PFSK-1 (cell line): ENCODE measurements at regions not wholly inside any gene's neighbourhood (a gene's known extent, or its start where the extent isn't known, plus 50 kb on each side); places are given as distances from the start of the nearest gene placed in this dataset.

Experiments used
- FOXP2 ChIP-seq: optimal IDR thresholded peaks from 2 replicates; pipeline ENCODE3; 2011; ENCODE audit warnings: borderline replicate concordance, control low read depth, inconsistent platforms; ENCODE audit not compliant: insufficient read depth; ENCODE audit errors: extremely low read length, extremely low read depth
- POLR2AphosphoS5 ChIP-seq: IDR thresholded peaks from 2 replicates; pipeline ENCODE4 v1.6.1; 2012; ENCODE audit warnings: low read depth, mild to moderate bottlenecking, control low read depth, low read length, moderate library complexity
- TF ChIP-seq, protein P1 (sequence below), 2 experiments: IDR thresholded peaks; 2 replicates each; pipeline versions ENCODE4 v1.6.1 to v1.8.0; 2011 to 2012; ENCODE audit warnings: low read depth in 2 of 2, low read length in 2 of 2, control low read depth in 1 of 2, inconsistent platforms in 1 of 2, mild to moderate bottlenecking in 1 of 2, moderate library complexity in 1 of 2; ENCODE audit not compliant: insufficient read depth in 1 of 2

DNA sequence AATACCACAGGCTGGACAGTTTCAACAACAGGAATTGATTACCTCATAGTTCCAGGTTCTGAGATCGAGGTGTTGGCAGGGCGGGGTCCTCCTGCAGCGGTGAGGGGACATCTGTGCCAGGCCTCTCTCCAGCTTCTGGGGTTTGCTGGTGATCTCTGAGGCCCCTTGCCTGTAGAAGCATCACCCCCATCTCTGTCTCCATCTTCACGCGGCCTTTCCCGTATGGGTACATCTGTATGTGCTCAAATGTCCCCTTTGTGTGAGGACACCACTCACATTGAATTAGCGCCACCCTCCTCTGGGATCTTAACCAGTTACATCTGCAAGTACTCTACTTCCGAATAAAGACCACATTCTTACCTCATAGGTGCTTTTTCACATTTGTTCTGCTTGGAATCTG is 1029.9 kb downstream of the BRD1 start:
- TF ChIP-seq FOXP2 (no peak), POLR2AphosphoS5 (no peak)
- TF ChIP-seq, protein P1, sequence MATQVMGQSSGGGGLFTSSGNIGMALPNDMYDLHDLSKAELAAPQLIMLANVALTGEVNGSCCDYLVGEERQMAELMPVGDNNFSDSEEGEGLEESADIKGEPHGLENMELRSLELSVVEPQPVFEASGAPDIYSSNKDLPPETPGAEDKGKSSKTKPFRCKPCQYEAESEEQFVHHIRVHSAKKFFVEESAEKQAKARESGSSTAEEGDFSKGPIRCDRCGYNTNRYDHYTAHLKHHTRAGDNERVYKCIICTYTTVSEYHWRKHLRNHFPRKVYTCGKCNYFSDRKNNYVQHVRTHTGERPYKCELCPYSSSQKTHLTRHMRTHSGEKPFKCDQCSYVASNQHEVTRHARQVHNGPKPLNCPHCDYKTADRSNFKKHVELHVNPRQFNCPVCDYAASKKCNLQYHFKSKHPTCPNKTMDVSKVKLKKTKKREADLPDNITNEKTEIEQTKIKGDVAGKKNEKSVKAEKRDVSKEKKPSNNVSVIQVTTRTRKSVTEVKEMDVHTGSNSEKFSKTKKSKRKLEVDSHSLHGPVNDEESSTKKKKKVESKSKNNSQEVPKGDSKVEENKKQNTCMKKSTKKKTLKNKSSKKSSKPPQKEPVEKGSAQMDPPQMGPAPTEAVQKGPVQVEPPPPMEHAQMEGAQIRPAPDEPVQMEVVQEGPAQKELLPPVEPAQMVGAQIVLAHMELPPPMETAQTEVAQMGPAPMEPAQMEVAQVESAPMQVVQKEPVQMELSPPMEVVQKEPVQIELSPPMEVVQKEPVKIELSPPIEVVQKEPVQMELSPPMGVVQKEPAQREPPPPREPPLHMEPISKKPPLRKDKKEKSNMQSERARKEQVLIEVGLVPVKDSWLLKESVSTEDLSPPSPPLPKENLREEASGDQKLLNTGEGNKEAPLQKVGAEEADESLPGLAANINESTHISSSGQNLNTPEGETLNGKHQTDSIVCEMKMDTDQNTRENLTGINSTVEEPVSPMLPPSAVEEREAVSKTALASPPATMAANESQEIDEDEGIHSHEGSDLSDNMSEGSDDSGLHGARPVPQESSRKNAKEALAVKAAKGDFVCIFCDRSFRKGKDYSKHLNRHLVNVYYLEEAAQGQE (IDR thresholded peaks at IDR 0.05; ENCODE audit: insufficient read depth in 1 of 2, low read depth in 2 of 2, low read length in 2 of 2) = no peak
